GF-D8 (cell line): ENCODE measurements at regions not wholly inside any gene's neighbourhood (a gene's known extent, or its start where the extent isn't known, plus 50 kb on each side); places are given as distances from the start of the nearest gene placed in this dataset.

ENCODE experiments used
- DNase-seq: peaks from one replicate; lab custom pipeline; 2025; lab: John Stamatoyannopoulos, UW

DNA sequence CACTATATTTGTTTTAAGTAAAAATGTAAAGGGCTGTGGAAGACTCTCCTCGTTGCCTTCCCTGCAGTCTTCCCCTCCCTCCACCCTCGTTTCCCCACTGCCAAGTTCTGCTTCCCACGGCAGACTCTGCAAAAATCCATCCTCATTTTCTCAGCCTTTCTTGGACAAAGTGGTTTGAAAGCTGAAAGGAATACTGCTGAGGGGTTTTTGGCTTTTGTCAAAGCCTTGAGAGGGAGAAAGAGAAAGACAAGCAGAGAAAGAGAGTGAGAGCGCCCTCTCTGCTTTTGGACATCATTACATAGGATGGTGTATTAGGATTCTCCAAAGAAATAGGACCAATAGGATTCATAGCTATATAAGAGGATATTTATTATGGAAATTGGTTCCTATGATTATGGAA lies 455.9 kb upstream of the SOX11 start:
- DNase-seq, result no peak

GRCh38 chr2:5242751-5243150 lies 449.4 kb upstream of the SOX11 start:
- DNase-seq, result no peak

- DNase-seq, result no peak
These were observed 441.7 kb upstream of the SOX11 start for GRCh38 chr2:5250482-5250881.

DNA sequence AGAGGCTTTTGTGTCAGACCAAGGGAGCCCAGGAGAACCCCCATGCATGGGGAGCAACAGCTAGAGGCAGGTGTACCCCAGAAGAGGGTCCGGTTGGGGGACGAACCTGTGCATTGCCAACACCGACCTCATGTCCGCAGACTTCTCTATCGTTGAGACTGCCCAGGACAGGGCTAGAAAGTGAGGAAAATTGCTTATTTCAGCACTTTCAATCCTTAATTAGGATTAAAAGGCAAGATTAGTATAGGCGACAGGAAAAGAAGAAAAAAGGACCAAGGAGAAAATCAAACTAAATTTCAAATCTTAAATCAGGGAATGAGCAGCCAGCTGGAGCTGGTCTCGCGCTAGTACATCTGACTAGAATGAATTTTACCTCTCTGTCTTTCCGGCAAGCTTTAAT lies 438.9 kb upstream of the SOX11 start:
- DNase-seq, result no peak

- no peak for DNase-seq
These were observed 437.3 kb upstream of the SOX11 start for GRCh38 chr2:5254791-5255332.

GRCh38 chr2:5263291-5263690 lies 428.9 kb upstream of the SOX11 start:
- DNase-seq, result no peak

DNA sequence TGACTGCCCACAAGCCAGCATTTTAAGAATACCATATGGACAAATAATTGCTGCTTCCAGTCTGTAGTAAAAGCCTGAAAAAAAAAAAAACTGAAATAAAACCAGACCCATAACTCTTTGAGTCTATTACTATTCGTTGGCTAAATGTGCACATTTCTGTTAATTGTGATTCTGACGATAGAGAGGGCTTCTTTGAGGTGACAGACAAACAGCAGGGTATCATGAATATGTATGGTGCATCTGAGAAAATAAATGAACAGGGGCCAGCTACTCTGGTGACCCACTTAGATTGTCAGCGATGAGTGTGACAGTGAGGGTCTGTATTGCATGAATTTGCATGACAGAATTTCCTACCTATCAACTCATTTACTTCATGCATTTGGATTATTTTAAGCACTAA lies 427.8 kb upstream of the SOX11 start:
- DNase-seq, result no peak

DNA sequence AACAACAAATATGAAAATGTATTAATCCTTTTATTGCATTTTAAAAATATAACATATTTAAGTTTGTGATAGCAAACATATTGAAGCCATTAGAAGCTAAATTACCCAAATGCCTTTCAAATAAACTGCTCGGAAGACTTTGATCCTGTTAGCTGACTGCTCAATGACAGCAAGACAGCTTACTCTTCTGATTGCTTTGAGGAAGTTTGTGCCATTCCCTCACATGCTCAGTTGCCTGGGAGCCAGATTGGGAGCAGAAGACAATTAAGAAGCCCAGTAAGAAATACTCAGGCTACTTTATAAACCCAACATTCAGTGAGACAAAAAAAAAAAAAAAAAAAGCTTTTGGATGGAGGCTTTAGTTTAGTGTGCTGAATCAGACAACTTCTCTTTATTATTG lies 407.1 kb upstream of the SOX11 start:
- DNase-seq, result no peak

DNA sequence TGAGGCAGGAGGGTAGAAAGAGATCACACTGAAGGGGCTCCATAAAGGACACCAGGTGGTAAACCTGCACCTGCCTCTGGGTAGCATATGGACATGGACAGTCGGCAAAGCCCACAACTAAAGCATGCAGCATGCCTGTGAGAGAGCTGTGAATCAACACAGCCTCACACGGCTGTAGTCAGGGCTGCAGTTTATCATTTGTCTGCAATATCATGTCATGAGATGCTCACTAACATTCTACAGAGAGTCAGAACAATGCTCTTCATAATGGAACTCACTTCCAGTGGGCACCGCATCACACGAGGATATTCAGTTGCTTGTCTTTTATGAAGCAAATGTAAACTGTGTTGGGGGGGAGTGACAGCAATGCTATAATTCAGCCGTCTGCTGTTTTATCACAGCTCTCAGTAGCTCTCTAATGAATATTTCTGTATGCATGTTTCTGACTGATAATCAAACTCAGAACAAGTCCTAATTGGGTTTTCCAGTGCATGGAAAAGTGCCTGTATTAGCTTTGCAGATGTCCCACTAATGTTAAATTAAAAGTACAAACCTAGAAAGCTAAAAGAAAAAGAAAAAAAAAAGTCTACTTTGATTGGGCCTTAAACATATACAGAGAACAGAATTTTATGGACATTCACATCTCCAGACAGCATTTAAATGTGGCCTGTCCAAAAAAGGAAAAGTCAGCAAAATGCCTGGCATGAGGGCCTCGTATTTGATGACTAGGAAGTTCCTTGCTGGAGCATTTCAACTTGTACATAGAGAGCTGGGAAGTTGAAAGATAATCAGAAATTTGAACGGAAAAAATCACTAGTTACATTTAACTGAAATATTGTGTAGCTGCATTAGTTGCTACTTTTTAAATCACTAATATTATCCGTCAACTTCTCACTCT lies 406.1 kb upstream of the SOX11 start:
- no peak for DNase-seq

DNA sequence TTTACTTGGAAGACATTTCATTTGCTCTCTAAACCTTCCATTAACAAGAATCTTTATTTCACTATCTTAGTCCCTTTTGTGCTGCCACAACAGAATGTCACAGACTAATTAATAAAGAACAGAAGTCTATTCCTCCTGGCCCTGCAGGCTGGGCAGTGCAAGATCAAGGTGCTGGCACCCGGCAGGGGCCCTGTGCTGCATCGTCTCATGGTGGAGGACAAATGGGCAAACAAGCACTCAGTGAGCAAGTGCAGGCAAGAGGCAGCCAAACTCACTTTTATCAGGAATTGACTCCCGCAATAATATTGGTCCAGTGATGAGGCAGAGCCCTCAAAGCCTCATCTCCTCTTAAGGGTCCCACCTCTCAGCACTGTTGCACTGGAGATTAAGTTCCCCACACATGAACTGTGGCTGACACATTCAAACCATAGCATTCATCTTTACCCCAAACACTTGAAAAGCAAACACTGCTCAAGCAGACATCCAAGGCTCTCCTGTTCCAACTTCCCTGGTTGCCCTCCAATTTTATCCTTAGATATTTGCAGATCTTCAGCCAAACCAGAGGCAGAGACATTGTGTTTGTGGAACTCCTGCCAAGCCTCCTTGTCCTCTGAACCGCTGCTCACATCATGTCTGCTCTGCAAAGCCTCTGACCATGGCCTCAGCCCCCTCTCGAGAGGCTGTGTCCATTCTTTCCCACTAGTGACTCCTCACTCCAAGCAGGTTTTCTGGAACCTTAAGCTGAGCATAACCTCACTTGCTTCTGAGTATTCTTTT lies 404.4 kb upstream of the SOX11 start:
- no peak for DNase-seq

GRCh38 chr2:5290900-5291546 lies 401.2 kb upstream of the SOX11 start:
- no peak for DNase-seq

DNA sequence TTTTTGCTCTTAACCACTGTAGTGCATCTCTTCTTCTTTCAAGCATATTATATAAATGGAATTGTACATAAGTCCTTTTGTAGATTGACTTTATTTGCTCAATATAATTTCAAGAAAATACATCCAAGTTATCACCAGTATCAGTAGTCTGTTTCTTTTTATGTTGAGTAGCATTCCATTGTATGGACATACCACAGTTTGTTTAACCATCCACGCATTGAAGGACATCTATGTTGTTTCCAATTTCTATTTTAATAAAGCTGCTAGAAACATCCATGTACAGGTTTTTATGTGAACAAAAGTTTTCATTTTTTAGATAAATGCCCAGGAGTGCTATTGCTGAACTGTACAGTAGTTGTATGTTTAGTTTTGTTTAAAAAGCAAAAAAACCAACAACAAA lies 387.5 kb upstream of the SOX11 start:
- no peak for DNase-seq

GRCh38 chr2:5315041-5315440 lies 377.1 kb upstream of the SOX11 start:
- DNase-seq, result no peak

- DNase-seq, result no peak
These were observed 376.7 kb upstream of the SOX11 start for GRCh38 chr2:5315512-5315911.

GRCh38 chr2:5316001-5316490 lies 376.1 kb upstream of the SOX11 start:
- DNase-seq, result no peak

- DNase-seq, result no peak
These were observed 372.7 kb upstream of the SOX11 start for GRCh38 chr2:5319493-5319892.

GRCh38 chr2:5322396-5322795 lies 369.8 kb upstream of the SOX11 start:
- DNase-seq, result no peak

- DNase-seq, result no peak
These were observed 366.7 kb upstream of the SOX11 start for GRCh38 chr2:5325523-5325922.

DNA sequence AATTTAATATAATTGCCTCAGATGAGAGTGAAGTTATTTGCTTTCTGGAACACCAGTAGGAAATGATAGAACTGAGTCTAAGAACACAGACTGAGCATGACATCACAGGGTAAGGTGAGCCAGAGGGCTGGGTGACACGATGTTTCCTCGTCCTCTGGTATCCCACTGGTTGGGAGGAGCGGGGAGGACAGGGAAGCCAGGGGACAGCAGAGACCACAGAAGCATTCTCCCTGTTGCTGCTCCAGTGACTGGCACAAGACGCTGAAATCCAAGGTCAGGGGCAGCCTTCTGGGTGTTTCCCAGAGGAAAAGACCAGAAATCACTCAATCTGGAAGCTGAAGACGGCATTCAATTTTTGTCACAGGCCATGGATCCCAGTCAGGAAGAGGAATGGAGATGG lies 363.4 kb upstream of the SOX11 start:
- no peak for DNase-seq

DNA sequence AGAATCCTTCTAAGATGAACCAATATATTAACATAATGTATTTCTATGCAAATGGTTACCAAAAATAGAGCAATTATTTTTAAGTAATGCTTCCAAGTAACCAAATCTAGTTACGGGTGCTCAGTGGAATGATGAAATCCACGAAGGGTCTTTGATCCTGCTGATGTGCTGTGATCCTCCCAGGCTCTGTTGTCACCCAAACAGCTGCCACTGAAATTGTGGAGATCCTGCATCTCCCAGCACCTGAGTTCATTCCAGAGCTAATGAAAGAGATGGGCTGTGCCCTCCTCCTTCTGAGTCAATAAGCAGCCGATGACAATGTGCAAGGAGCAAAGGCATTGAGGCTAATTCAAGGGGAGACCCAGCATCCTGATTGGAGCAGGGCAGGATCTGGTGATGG lies 362.4 kb upstream of the SOX11 start:
- no peak for DNase-seq

GRCh38 chr2:5330961-5331360 lies 361.2 kb upstream of the SOX11 start:
- DNase-seq, result no peak

GRCh38 chr2:5332925-5333324 lies 359.3 kb upstream of the SOX11 start:
- no peak for DNase-seq
